ENCODE measurements at regions not wholly inside any gene's neighbourhood (a gene's known extent, or its start where the extent isn't known, plus 50 kb on each side); places are given as distances from the start of the nearest gene placed in this dataset.

- H3K4me3 ChIP-seq (ENCODE audit: control insufficient read depth, low read depth, low read length), result no peak overlapping the region
- no peak for TF ChIP-seq CTCF (conservative IDR thresholded peaks at IDR 0.05; ENCODE audit: control insufficient read depth, insufficient read depth, low read depth, low read length)
- no peak for DNase-seq (ENCODE audit: low read depth)
Observed at GRCh38 chr2:239519089-239519920, 118.5 kb upstream of the HDAC4 start.

- no peak for TF ChIP-seq CTCF (conservative IDR thresholded peaks at IDR 0.05; ENCODE audit: control insufficient read depth, insufficient read depth, low read depth, low read length)
- no peak overlapping the region for H3K4me3 ChIP-seq (ENCODE audit: control insufficient read depth, low read depth, low read length)
- DNase-seq (ENCODE audit: low read depth), result no peak
Observed at GRCh38 chr2:239518286-239519088, 117.7 kb upstream of the HDAC4 start.

GRCh38 chr2:239517686-239518085, 116.9 kb upstream of the HDAC4 start:
- no peak for TF ChIP-seq CTCF (conservative IDR thresholded peaks at IDR 0.05; ENCODE audit: control insufficient read depth, insufficient read depth, low read depth, low read length)
- DNase-seq (ENCODE audit: low read depth), result no peak
- H3K4me3 ChIP-seq (ENCODE audit: control insufficient read depth, low read depth, low read length), result no peak overlapping the region

- no peak overlapping the region for H3K4me3 ChIP-seq (ENCODE audit: control insufficient read depth, low read depth, low read length)
- DNase-seq (ENCODE audit: low read depth), result no peak
- no peak for TF ChIP-seq CTCF (conservative IDR thresholded peaks at IDR 0.05; ENCODE audit: control insufficient read depth, insufficient read depth, low read depth, low read length)
Observed at GRCh38 chr2:239516954-239517305, 116.1 kb upstream of the HDAC4 start.

- H3K4me3 ChIP-seq (ENCODE audit: control insufficient read depth, low read depth, low read length), result no peak overlapping the region
- no peak for DNase-seq (ENCODE audit: low read depth)
- TF ChIP-seq CTCF (conservative IDR thresholded peaks at IDR 0.05; ENCODE audit: control insufficient read depth, insufficient read depth, low read depth, low read length), result no peak
Observed at GRCh38 chr2:239516286-239516953, 115.6 kb upstream of the HDAC4 start.

- no peak for DNase-seq (ENCODE audit: low read depth)
- no peak overlapping the region for H3K4me3 ChIP-seq (ENCODE audit: control insufficient read depth, low read depth, low read length)
- no peak for TF ChIP-seq CTCF (conservative IDR thresholded peaks at IDR 0.05; ENCODE audit: control insufficient read depth, insufficient read depth, low read depth, low read length)
Observed at GRCh38 chr2:239514754-239515530, 114.1 kb upstream of the HDAC4 start.
